Fibroblast of lung (primary cell): ENCODE measurements at regions not wholly inside any gene's neighbourhood (a gene's known extent, or its start where the extent isn't known, plus 50 kb on each side); places are given as distances from the start of the nearest gene placed in this dataset.
A peak's percentile ranks its signal among the peaks of the same experiment; 100 is the strongest.

ENCODE experiments used
- DNase-seq, 2 donors: peaks; one replicate each; pipeline versions ENCODE4 v3.0.0 to v3.0.0-alpha.2; 2010; ENCODE audit warnings: low read depth in 2 of 2
- H2AFZ ChIP-seq: 2 replicates; pipeline ENCODE4 v1.5.1; 2012; ENCODE audit warnings: low read length, control low read depth, inconsistent platforms
- H3K27ac ChIP-seq: 2 replicates; pipeline ENCODE4 v1.5.1; 2011; ENCODE audit warnings: low read length, control low read depth; ENCODE audit not compliant: insufficient read depth
- H3K27me3 ChIP-seq: 2 replicates; pipeline ENCODE4 v1.5.1; 2011; ENCODE audit warnings: mild to moderate bottlenecking, low read length; ENCODE audit not compliant: control insufficient read depth, insufficient read depth
- H3K36me3 ChIP-seq: 2 replicates; pipeline ENCODE4 v1.5.1; 2011; ENCODE audit warnings: low read length; ENCODE audit not compliant: control insufficient read depth, insufficient read depth
- H3K4me1 ChIP-seq: 2 replicates; pipeline ENCODE4 v1.5.1; 2011; ENCODE audit warnings: low read length; ENCODE audit not compliant: control insufficient read depth, insufficient read depth; ENCODE audit errors: extremely low read depth
- H3K4me2 ChIP-seq: 2 replicates; pipeline ENCODE4 v1.5.1; 2011; ENCODE audit warnings: low read length, control low read depth; ENCODE audit not compliant: insufficient read depth; ENCODE audit errors: extremely low read depth
- H3K4me3 ChIP-seq, 4 experiments: fragments of 200-600 bp in 1 of 4; sonication (generic) in 1 of 4; replicated peaks in 1 of 4; 2 replicates each; pipeline ENCODE4 v1.5.1; 2011 to 2016; ENCODE audit warnings: low read length in 4 of 4, low read depth in 3 of 4, mild to moderate bottlenecking in 3 of 4, control low read depth in 2 of 4, inconsistent platforms in 1 of 4, mixed read lengths in 1 of 4; ENCODE audit not compliant: insufficient read depth in 1 of 4; ENCODE audit errors: control extremely low read depth in 1 of 4
- H3K79me2 ChIP-seq: 2 replicates; pipeline ENCODE4 v1.5.1; 2012; ENCODE audit warnings: mild to moderate bottlenecking, low read length, inconsistent platforms; ENCODE audit not compliant: control insufficient read depth, insufficient read depth
- H3K9ac ChIP-seq: 2 replicates; pipeline ENCODE4 v1.5.1; 2011; ENCODE audit warnings: mild to moderate bottlenecking, low read length, control low read depth; ENCODE audit not compliant: insufficient read depth
- H3K9me3 ChIP-seq: 2 replicates; pipeline ENCODE4 v1.5.1; 2012; ENCODE audit warnings: low read depth, low read length; ENCODE audit not compliant: control insufficient read depth, insufficient read depth
- H4K20me1 ChIP-seq: 2 replicates; pipeline ENCODE4 v1.5.1; 2011; ENCODE audit warnings: low read length; ENCODE audit not compliant: control insufficient read depth, insufficient read depth; ENCODE audit errors: extremely low read depth
- CTCF ChIP-seq, 2 donors: IDR thresholded peaks in 1 of 2; conservative IDR thresholded peaks in 1 of 2; 1 replicate in 1 of 2; 2 replicates in 1 of 2; pipeline ENCODE4 v1.5.1; 2011 to 2012; ENCODE audit warnings: low read length in 2 of 2, control low read depth in 1 of 2, inconsistent platforms in 1 of 2, low read depth in 1 of 2, mild to moderate bottlenecking in 1 of 2
- EZH2 ChIP-seq: IDR thresholded peaks from 2 replicates; pipeline ENCODE4 v1.5.1; 2012; ENCODE audit warnings: low read length, control low read depth, mild to moderate bottlenecking; ENCODE audit errors: missing control alignments

GRCh38 chr7:22934473-22935065, 79.4 kb downstream of the HYCC1 start:
- TF ChIP-seq CTCF (conservative IDR thresholded peaks at IDR 0.05 in 1 of 2, IDR thresholded peaks at IDR 0.05 in 1 of 2; ENCODE audit: low read depth in 1 of 2, low read length in 2 of 2) = no peak
- no peak for TF ChIP-seq EZH2
- no peak overlapping the region for H2AFZ ChIP-seq
- no peak overlapping the region for H3K4me2 ChIP-seq
- no peaks in the 10 kb centered on the region for H4K20me1 ChIP-seq
- H3K79me2 ChIP-seq = no peaks in the 10 kb centered on the region
- H3K27ac ChIP-seq = no peak overlapping the region
- no peak overlapping the region for H3K4me3 ChIP-seq
- H3K36me3 ChIP-seq = no peaks in the 10 kb centered on the region
- no peaks in the 10 kb centered on the region for H3K27me3 ChIP-seq
- peaks cover 7% of the 10 kb centered on the region for H3K4me1 ChIP-seq
- H3K9me3 ChIP-seq = no peaks in the 10 kb centered on the region
- DNase-seq = peak; percentile 49 to 86
- H3K9ac ChIP-seq = no peak overlapping the region

GRCh38 chr7:22934023-22934422, 79.9 kb downstream of the HYCC1 start:
- Histone ChIP-seq H3K4me3 (no peak overlapping the region), H3K27me3 (no peaks in the 10 kb centered on the region), H3K36me3 (no peaks in the 10 kb centered on the region), H4K20me1 (no peaks in the 10 kb centered on the region), H2AFZ (no peak overlapping the region), H3K9me3 (no peaks in the 10 kb centered on the region), H3K4me1 (peaks cover 7% of the 10 kb centered on the region), H3K4me2 (no peak overlapping the region), H3K27ac (no peak overlapping the region), H3K79me2 (no peaks in the 10 kb centered on the region), H3K9ac (no peak overlapping the region)
- DNase-seq = peak in 1 of 2 donors; percentile 35
- TF ChIP-seq EZH2 (no peak), CTCF (conservative IDR thresholded peaks at IDR 0.05 in 1 of 2, IDR thresholded peaks at IDR 0.05 in 1 of 2; ENCODE audit: low read depth in 1 of 2, low read length in 2 of 2) (no peak)

GRCh38 chr7:22932896-22933295, 81.0 kb downstream of the HYCC1 start:
- Histone ChIP-seq H3K36me3 (no peaks in the 10 kb centered on the region), H3K79me2 (no peaks in the 10 kb centered on the region), H3K9me3 (no peaks in the 10 kb centered on the region), H3K4me2 (no peak overlapping the region), H2AFZ (no peak overlapping the region), H3K4me1 (peaks cover 7% of the 10 kb centered on the region), H3K9ac (no peak overlapping the region), H3K27ac (no peak overlapping the region), H4K20me1 (no peaks in the 10 kb centered on the region), H3K4me3 (no peak overlapping the region), H3K27me3 (no peaks in the 10 kb centered on the region)
- TF ChIP-seq EZH2 (no peak), CTCF (conservative IDR thresholded peaks at IDR 0.05 in 1 of 2, IDR thresholded peaks at IDR 0.05 in 1 of 2; ENCODE audit: low read depth in 1 of 2, low read length in 2 of 2) (no peak)
- peak in 1 of 2 donors; percentile 50 for DNase-seq
